H1 (cell line): ENCODE measurements at regions not wholly inside any gene's neighbourhood (a gene's known extent, or its start where the extent isn't known, plus 50 kb on each side); places are given as distances from the start of the nearest gene placed in this dataset.

ENCODE experiments used
- EP300 ChIP-seq, 2 experiments: IDR thresholded peaks; 1 replicate in 1 of 2; 2 replicates in 1 of 2; pipeline ENCODE4 v1.6.1; 2011 to 2012; ENCODE audit warnings: low read depth in 2 of 2, low read length in 2 of 2, mild to moderate bottlenecking in 2 of 2, borderline replicate concordance in 1 of 2, inconsistent platforms in 1 of 2, moderate library complexity in 1 of 2
- SIX5 ChIP-seq: IDR thresholded peaks from 2 replicates; pipeline ENCODE4 v1.6.1; 2011; ENCODE audit warnings: mild to moderate bottlenecking, low read depth, low read length
- SP2 ChIP-seq: IDR thresholded peaks from 2 replicates; pipeline ENCODE4 v1.6.1; 2012; ENCODE audit warnings: mild to moderate bottlenecking, low read length, inconsistent platforms
- SRF ChIP-seq: IDR thresholded peaks from 2 replicates; pipeline ENCODE4 v1.6.1; 2011; ENCODE audit warnings: mild to moderate bottlenecking, low read depth, low read length, moderate library complexity
- TF ChIP-seq, protein P1 (sequence below), 3 experiments: IDR thresholded peaks; 1 replicate in 2 of 3; 2 replicates in 1 of 3; pipeline versions ENCODE4 v1.5.1 to v1.6.1; 2011; ENCODE audit warnings: low read length in 3 of 3, mild to moderate bottlenecking in 3 of 3, inconsistent platforms in 2 of 3, low read depth in 1 of 3, moderate library complexity in 1 of 3; ENCODE audit not compliant: insufficient read depth in 1 of 3; ENCODE audit errors: control extremely low read depth in 1 of 3

DNA sequence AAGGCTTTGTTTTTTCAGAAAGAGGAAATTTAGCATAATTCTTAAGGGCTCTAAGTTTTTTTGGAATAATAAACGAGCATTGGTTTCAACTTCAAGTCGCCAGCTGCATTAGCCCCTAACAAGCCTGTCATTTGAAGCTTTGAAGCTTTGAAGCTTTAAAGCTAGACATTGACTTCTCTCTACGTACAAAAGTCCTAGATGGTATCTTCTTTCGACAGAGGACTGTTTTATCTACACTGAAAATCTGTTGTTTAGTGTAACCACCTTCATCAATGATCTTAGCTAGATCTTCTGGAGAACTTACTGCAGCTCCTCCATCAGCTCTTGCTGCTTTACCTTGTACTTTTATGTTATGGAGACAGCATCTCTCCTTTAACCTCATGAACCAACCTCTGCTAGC, 79.6 kb upstream of the TMEM72 start:
- TF ChIP-seq, protein P1, sequence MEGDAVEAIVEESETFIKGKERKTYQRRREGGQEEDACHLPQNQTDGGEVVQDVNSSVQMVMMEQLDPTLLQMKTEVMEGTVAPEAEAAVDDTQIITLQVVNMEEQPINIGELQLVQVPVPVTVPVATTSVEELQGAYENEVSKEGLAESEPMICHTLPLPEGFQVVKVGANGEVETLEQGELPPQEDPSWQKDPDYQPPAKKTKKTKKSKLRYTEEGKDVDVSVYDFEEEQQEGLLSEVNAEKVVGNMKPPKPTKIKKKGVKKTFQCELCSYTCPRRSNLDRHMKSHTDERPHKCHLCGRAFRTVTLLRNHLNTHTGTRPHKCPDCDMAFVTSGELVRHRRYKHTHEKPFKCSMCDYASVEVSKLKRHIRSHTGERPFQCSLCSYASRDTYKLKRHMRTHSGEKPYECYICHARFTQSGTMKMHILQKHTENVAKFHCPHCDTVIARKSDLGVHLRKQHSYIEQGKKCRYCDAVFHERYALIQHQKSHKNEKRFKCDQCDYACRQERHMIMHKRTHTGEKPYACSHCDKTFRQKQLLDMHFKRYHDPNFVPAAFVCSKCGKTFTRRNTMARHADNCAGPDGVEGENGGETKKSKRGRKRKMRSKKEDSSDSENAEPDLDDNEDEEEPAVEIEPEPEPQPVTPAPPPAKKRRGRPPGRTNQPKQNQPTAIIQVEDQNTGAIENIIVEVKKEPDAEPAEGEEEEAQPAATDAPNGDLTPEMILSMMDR (IDR thresholded peaks at IDR 0.05; ENCODE audit: control extremely low read depth in 1 of 3, insufficient read depth in 1 of 3, low read depth in 1 of 3, low read length in 3 of 3), result no peak
- no peak for TF ChIP-seq EP300 (IDR thresholded peaks at IDR 0.05; ENCODE audit: borderline replicate concordance in 1 of 2, low read depth in 2 of 2, low read length in 2 of 2)
- TF ChIP-seq SP2, result no peak
- no peak for TF ChIP-seq SRF
- TF ChIP-seq SIX5, result no peak
